PC-3 (cell line): ENCODE measurements at regions not wholly inside any gene's neighbourhood (a gene's known extent, or its start where the extent isn't known, plus 50 kb on each side); places are given as distances from the start of the nearest gene placed in this dataset.

Experiments
- ATAC-seq: fragments of 200-7000 bp; cut with Tn5 transposase; 2 replicates; pipeline ENCODE4 v1.9.1; 2020; ENCODE audit warnings: mild to moderate bottlenecking, moderate library complexity
- BruUV-seq: library from RNA; stranded (reverse); fragments of 400-500 nt; replicated peaks from 2 replicates; lab custom pipeline; 2021; lab: Mats Ljungman, UMichigan
- CTCF ChIA-PET: fragments of 300-600 bp; sonication (Branson Sonifier 250); formaldehyde crosslinking; loops from one replicate; lab custom pipeline; 2022; ENCODE audit warnings: antibody characterized with exemption; lab: Charles Lee
- POLR2A ChIA-PET: fragments of 300-600 bp; sonication (Branson Sonifier 250); formaldehyde crosslinking; loops from one replicate; lab custom pipeline; 2022; ENCODE audit warnings: antibody characterized with exemption; ENCODE audit not compliant: unreplicated experiment; lab: Charles Lee
- DNase-seq: peaks from one replicate; pipeline ENCODE4 v3.0.0-alpha.2; 2015
- H2AFZ ChIP-seq: fragments of 300-600 bp; sonication (generic); 2 replicates; pipeline ENCODE4 v1.6.0; 2016; ENCODE audit warnings: antibody characterized with exemption, low read length
- H3F3A ChIP-seq: fragments of 300-600 bp; sonication (generic); one replicate; pipeline ENCODE4 v1.6.0; 2017; ENCODE audit warnings: antibody characterized with exemption, low read length, control low read depth, mild to moderate bottlenecking; ENCODE audit not compliant: unreplicated experiment
- H3K27ac ChIP-seq: fragments of 300-600 bp; sonication (generic); 2 replicates; pipeline ENCODE4 v1.5.1; 2016; ENCODE audit warnings: mild to moderate bottlenecking, low read length
- H3K27me3 ChIP-seq: fragments of 300-600 bp; sonication (generic); 2 replicates; pipeline ENCODE4 v1.6.1; 2016; ENCODE audit warnings: low read length, mixed read lengths
- H3K36me3 ChIP-seq: fragments of 300-600 bp; sonication (generic); 2 replicates; pipeline ENCODE4 v1.6.1; 2016; ENCODE audit warnings: low read depth, mixed run types, low read length, mixed read lengths
- H3K4me1 ChIP-seq: fragments of 300-600 bp; sonication (generic); 2 replicates; pipeline ENCODE4 v1.5.1; 2016; ENCODE audit warnings: low read length; ENCODE audit not compliant: insufficient read depth
- H3K4me2 ChIP-seq: fragments of 300-600 bp; sonication (generic); 2 replicates; pipeline ENCODE4 v1.6.0; 2016; ENCODE audit warnings: low read length
- H3K4me3 ChIP-seq: fragments of 300-600 bp; sonication (generic); 2 replicates; pipeline ENCODE4 v1.5.1; 2016; ENCODE audit warnings: mild to moderate bottlenecking, low read length, mixed read lengths
- H3K79me2 ChIP-seq: fragments of 300-600 bp; sonication (generic); 2 replicates; pipeline ENCODE4 v1.6.1; 2017; ENCODE audit warnings: low read length, mixed read lengths
- H3K9ac ChIP-seq: fragments of 300-600 bp; sonication (generic); 2 replicates; pipeline ENCODE4 v1.6.0; 2016; ENCODE audit warnings: mild to moderate bottlenecking, low read length
- H3K9me2 ChIP-seq: fragments of 300-600 bp; sonication (generic); replicated peaks from 2 replicates; pipeline ENCODE4 v1.6.1; 2016; ENCODE audit warnings: mixed run types, low read length, mixed read lengths
- H3K9me3 ChIP-seq: fragments of 300-600 bp; sonication (generic); 2 replicates; pipeline ENCODE4 v1.6.1; 2016; ENCODE audit warnings: low read length, mixed read lengths
- H4K20me1 ChIP-seq: fragments of 300-600 bp; sonication (generic); 2 replicates; pipeline ENCODE4 v1.6.1; 2016; ENCODE audit warnings: low read length, mixed read lengths
- CTCF ChIP-seq: fragments of 300-600 bp; sonication (generic); conservative IDR thresholded peaks from 2 replicates; pipeline ENCODE4 v1.5.1; 2017; ENCODE audit warnings: antibody characterized with exemption, low read depth, mild to moderate bottlenecking, low read length
- EZH2 ChIP-seq: fragments of 300-600 bp; sonication (generic); IDR thresholded peaks from one replicate; pipeline ENCODE4 v1.6.1; 2017; ENCODE audit warnings: antibody characterized with exemption, mild to moderate bottlenecking, low read length; ENCODE audit not compliant: unreplicated experiment
- EZH2phosphoT487 ChIP-seq: fragments of 300-600 bp; sonication (generic); IDR thresholded peaks from 2 replicates; pipeline ENCODE4 v1.6.1; 2018; ENCODE audit warnings: mild to moderate bottlenecking, antibody characterized with exemption, low read length, borderline replicate concordance
- intact Hi-C: fragments of 100-400 bp; cut with micrococcal nuclease; formaldehyde crosslinking; loops from 2 replicates; pipeline ENCODE4 v1.9.0; 2023

GRCh38 chrX:460116-460515 is 73.4 kb upstream of the PPP2R3B start:
- BruUV-seq = no TSS peak
- CTCF ChIA-PET = no interaction called here

GRCh38 chrX:460823-461640 is 74.3 kb upstream of the PPP2R3B start:
- no peak for TF ChIP-seq EZH2phosphoT487
- no peak for TF ChIP-seq CTCF
- TF ChIP-seq EZH2 = no peak
- POLR2A ChIA-PET = no interaction called here
- Histone ChIP-seq H3K27ac (no peak overlapping the region), H3K4me1 (no peaks in the 10 kb centered on the region), H3K4me3 (no peak overlapping the region), H3K27me3 (0 out of 2 replicates have a peak, but pooled peaks cover 4% of the 10 kb centered on the region), H3K79me2 (no peaks in the 10 kb centered on the region), H3K36me3 (no peaks in the 10 kb centered on the region), H2AFZ (no peak overlapping the region), H3K4me2 (no peak overlapping the region), H3F3A (no peaks in the 10 kb centered on the region), H3K9ac (no peak overlapping the region), H4K20me1 (no peaks in the 10 kb centered on the region), H3K9me2 (no peaks in the 10 kb centered on the region), H3K9me3 (no peaks in the 10 kb centered on the region)
- DNase-seq (no peak), ATAC-seq (no peak)
- BruUV-seq = no TSS peak
- CTCF ChIA-PET = no interaction called here
- intact Hi-C loops = no loop called here

More at GRCh38 chrX:460116-460515, 73.4 kb upstream of the PPP2R3B start:
- Histone ChIP-seq H3K36me3 (no peaks in the 10 kb centered on the region), H3K9me3 (no peaks in the 10 kb centered on the region), H3F3A (no peaks in the 10 kb centered on the region), H3K4me3 (no peak overlapping the region), H3K4me2 (no peak overlapping the region), H3K27ac (no peak overlapping the region), H4K20me1 (no peaks in the 10 kb centered on the region), H3K27me3 (no peaks in the 10 kb centered on the region), H3K79me2 (no peaks in the 10 kb centered on the region), H3K9me2 (no peaks in the 10 kb centered on the region), H3K4me1 (no peaks in the 10 kb centered on the region), H2AFZ (no peak overlapping the region), H3K9ac (no peak overlapping the region)
- intact Hi-C loops = no loop called here
- POLR2A ChIA-PET = no interaction called here
- TF ChIP-seq EZH2 (no peak), EZH2phosphoT487 (no peak), CTCF (no peak)
- no peak for ATAC-seq
- DNase-seq = no peak

DNA sequence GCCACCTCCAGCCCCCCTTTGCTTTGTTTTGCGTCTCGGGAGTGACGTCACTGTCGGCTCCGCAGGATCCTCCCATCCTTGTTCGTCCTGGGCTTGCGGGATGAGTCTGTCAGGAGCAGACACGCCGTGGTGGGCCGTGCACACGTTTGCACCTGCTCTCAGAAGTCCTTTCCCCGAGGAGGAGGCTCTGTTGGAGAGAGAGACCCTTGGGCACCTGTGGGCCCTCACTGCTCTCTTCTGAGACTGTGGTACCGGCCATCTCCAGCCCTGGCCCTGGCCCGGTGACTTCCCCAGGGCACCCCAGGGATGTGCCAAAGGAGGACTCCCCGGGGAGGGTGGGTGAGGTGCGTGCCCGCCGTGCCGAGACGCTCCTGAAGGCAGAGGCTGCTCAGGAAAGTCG is 76.1 kb upstream of the PPP2R3B start:
- no peaks in the 10 kb centered on the region for H3F3A ChIP-seq
- no peak overlapping the region for H3K9ac ChIP-seq
- H3K9me3 ChIP-seq = no peaks in the 10 kb centered on the region
- H3K4me1 ChIP-seq = no peaks in the 10 kb centered on the region
- no peak for DNase-seq
- intact Hi-C loops = no loop called here
- H3K9me2 ChIP-seq = no peaks in the 10 kb centered on the region
- POLR2A ChIA-PET = no interaction called here
- H4K20me1 ChIP-seq = no peaks in the 10 kb centered on the region
- no peak overlapping the region for H3K4me3 ChIP-seq
- H3K36me3 ChIP-seq = no peaks in the 10 kb centered on the region
- no peak for ATAC-seq
- no peak overlapping the region for H3K27ac ChIP-seq
- 0 out of 2 replicates have a peak, but pooled peaks cover 4% of the 10 kb centered on the region for H3K27me3 ChIP-seq
- H3K4me2 ChIP-seq = no peak overlapping the region
- TF ChIP-seq EZH2 (no peak), EZH2phosphoT487 (no peak), CTCF (no peak)
- CTCF ChIA-PET = no interaction called here
- no TSS peak for BruUV-seq
- H3K79me2 ChIP-seq = no peaks in the 10 kb centered on the region
- no peak overlapping the region for H2AFZ ChIP-seq
